HG02623 (cell line): ENCODE measurements at regions not wholly inside any gene's neighbourhood (a gene's known extent, or its start where the extent isn't known, plus 50 kb on each side); places are given as distances from the start of the nearest gene placed in this dataset.
"Not testable (repeated sequence)": the region's sequence is repeated elsewhere in the genome, so short reads cannot be mapped to it uniquely, and the experiment has no call there.

ENCODE experiments used
- ATAC-seq: cut with Tn5 transposase; IDR thresholded peaks from one replicate; pipeline ENCODE4 v1.9.1; 2021; ENCODE audit warnings: moderate library complexity; ENCODE audit not compliant: unreplicated experiment

GRCh38 chr12:89230376-89231315 lies 121.7 kb downstream of the DUSP6 start:
- no peak for ATAC-seq

GRCh38 chr12:89228491-89228890 lies 123.8 kb downstream of the DUSP6 start:
- no peak for ATAC-seq

GRCh38 chr12:89227774-89228173 lies 124.5 kb downstream of the DUSP6 start:
- ATAC-seq: no peak

GRCh38 chr12:89225808-89226411 lies 126.4 kb downstream of the DUSP6 start:
- peak; percentile 56 for ATAC-seq

- peak; percentile 38 for ATAC-seq
These were observed 126.9 kb downstream of the DUSP6 start for GRCh38 chr12:89225401-89225800.

GRCh38 chr12:89222580-89222979 lies 129.7 kb downstream of the DUSP6 start:
- ATAC-seq: not testable (repeated sequence)

GRCh38 chr12:89217472-89217871 lies 134.8 kb downstream of the DUSP6 start:
- ATAC-seq: no peak

GRCh38 chr12:89216211-89216952 lies 135.9 kb downstream of the DUSP6 start:
- ATAC-seq: no peak

GRCh38 chr12:89215196-89215595 lies 137.1 kb downstream of the DUSP6 start:
- no peak for ATAC-seq

GRCh38 chr12:89213747-89214146 lies 138.6 kb downstream of the DUSP6 start:
- ATAC-seq: no peak

GRCh38 chr12:89213139-89213538 lies 139.2 kb downstream of the DUSP6 start:
- ATAC-seq: no peak

GRCh38 chr12:89212339-89212771 lies 139.9 kb downstream of the DUSP6 start:
- ATAC-seq: no peak

- no peak for ATAC-seq
These were observed 140.8 kb downstream of the DUSP6 start for GRCh38 chr12:89211456-89211855.

GRCh38 chr12:89210277-89210676 lies 142.0 kb downstream of the DUSP6 start:
- ATAC-seq: no peak

GRCh38 chr12:89208661-89209096 lies 143.6 kb downstream of the DUSP6 start:
- no peak for ATAC-seq

- no peak for ATAC-seq
These were observed 145.9 kb downstream of the DUSP6 start for GRCh38 chr12:89206390-89206789.

- no peak for ATAC-seq
These were observed 146.8 kb downstream of the DUSP6 start for GRCh38 chr12:89205517-89205916.

GRCh38 chr12:89203144-89203543 lies 149.2 kb downstream of the DUSP6 start:
- no peak for ATAC-seq

GRCh38 chr12:89200217-89200616 lies 152.1 kb downstream of the DUSP6 start:
- no peak for ATAC-seq

- ATAC-seq: no peak
These were observed 156.8 kb downstream of the DUSP6 start for GRCh38 chr12:89195470-89195869.

- no peak for ATAC-seq
These were observed 157.6 kb downstream of the DUSP6 start for GRCh38 chr12:89194683-89195082.
